ENCODE measurements at regions not wholly inside any gene's neighbourhood (a gene's known extent, or its start where the extent isn't known, plus 50 kb on each side); places are given as distances from the start of the nearest gene placed in this dataset.

DNA sequence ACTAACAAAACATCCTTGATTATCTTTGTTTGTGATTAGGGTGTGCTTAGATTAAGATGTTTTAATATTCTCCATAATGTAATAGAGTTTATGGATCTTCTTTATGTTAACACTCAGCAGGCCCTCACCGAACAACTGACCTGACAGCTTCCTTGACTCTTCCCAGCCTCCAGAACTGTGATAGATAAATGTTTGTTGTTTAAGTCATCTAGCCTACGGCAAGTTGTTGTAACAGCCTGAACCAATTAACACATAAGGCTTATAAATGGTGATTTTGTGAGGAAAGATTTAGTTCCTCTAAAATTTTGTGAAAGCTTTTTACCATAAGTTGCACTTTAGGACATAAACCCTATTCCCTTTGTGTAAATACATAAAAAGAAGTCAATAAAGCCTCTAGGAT lies 156.5 kb upstream of the DCN start:
- H3K9me3 Mint-ChIP-seq: peaks cover 0 to 2% (median 0%) of the 10 kb centered on the region in 7 donors
- H3K27me3 Mint-ChIP-seq: peaks cover 9 to 21% (median 10%) of the 10 kb centered on the region in 3 donors
- H3K4me3 Mint-ChIP-seq: no peak overlapping the region
- H3K36me3 Mint-ChIP-seq: no peaks in the 10 kb centered on the region
- no peak for ATAC-seq (ENCODE audit: low read depth in 2 of 2)
- DNase-seq: no peak
- no peak overlapping the region for H3K27ac Mint-ChIP-seq
- H3K4me1 Mint-ChIP-seq: no peaks in the 10 kb centered on the region

DNA sequence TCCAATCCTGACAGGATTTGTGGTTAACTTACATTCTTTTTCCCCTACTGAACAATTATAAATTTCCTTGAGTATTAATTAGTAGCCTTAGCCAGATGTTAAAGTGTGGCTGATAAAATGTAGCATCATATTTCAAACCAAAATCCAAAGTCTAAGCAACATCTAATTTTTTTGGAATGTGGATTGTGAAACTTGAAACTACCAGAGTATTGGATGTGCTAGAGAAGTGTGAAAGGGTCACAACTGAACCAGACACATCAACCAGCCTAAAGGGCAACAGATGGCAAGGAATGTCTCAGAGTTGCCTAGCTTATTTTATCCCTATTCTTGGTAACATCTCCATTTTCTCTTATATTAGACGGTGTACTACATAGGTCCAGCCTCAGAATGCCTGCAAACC lies 153.1 kb upstream of the DCN start:
- no peak overlapping the region for H3K27ac Mint-ChIP-seq

DNA sequence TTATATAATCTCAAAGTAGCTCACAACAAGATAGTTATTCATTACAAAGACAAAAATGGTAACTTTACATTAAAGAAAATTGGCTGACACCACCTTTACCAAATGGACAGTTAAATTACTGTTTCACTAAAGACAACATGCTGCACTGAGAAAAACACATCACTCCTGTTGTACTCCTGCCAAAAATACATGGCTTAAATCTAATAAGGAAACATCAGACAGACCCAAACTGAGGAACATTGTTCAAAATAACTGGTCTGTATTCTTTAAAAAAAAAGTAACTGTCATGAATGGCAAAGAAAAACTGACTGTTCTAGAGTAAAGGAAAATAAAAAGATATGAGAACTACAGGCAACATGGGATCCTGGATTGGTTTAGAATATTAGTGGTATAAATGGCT lies 151.3 kb upstream of the DCN start:
- Mint-ChIP-seq H3K9me3 (peaks cover 0 to 2% (median 0%) of the 10 kb centered on the region in 7 donors), H3K27ac (no peak overlapping the region), H3K36me3 (no peaks in the 10 kb centered on the region), H3K27me3 (peaks cover 2 to 8% (median 4%) of the 10 kb centered on the region in 3 donors), H3K4me3 (no peak overlapping the region), H3K4me1 (no peaks in the 10 kb centered on the region)
- DNase-seq (no peak), ATAC-seq (ENCODE audit: low read depth in 2 of 2) (no peak)

More for the DNA sequence above, 153.1 kb upstream of the DCN start:
- ATAC-seq (ENCODE audit: low read depth in 2 of 2): no peak
- Mint-ChIP-seq H3K4me3 (no peak overlapping the region), H3K4me1 (no peaks in the 10 kb centered on the region), H3K9me3 (peaks cover 0 to 2% (median 0%) of the 10 kb centered on the region in 7 donors), H3K27me3 (peaks cover 9 to 15% (median 10%) of the 10 kb centered on the region in 3 donors), H3K36me3 (no peaks in the 10 kb centered on the region)
- DNase-seq: no peak

DNA sequence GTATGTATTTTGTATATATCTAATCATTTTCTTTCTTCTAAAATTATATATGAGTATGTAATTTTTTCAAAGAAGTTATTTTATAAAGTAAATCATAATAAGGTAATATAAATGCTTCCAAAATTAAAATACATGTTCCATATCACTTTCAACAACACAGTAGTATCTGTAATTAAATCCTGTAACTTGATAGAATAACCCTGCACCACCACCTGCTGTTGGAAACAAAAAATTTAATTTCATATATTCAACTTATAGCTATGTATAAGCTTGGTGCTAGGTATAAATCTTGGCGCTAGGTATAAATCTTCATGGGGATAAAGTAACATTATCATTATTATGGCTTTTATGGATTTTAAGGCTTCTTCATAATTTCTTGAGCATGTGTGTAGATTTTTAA lies 149.7 kb upstream of the DCN start:
- no peaks in the 10 kb centered on the region for H3K36me3 Mint-ChIP-seq
- no peak overlapping the region for H3K27ac Mint-ChIP-seq
- H3K4me3 Mint-ChIP-seq: no peak overlapping the region
- H3K9me3 Mint-ChIP-seq: peaks cover 0 to 2% (median 0%) of the 10 kb centered on the region in 7 donors
- H3K4me1 Mint-ChIP-seq: no peaks in the 10 kb centered on the region
- DNase-seq: no peak
- no peak for ATAC-seq (ENCODE audit: low read depth in 2 of 2)
- peaks cover 0 to 7% (median 4%) of the 10 kb centered on the region in 3 donors for H3K27me3 Mint-ChIP-seq

DNA sequence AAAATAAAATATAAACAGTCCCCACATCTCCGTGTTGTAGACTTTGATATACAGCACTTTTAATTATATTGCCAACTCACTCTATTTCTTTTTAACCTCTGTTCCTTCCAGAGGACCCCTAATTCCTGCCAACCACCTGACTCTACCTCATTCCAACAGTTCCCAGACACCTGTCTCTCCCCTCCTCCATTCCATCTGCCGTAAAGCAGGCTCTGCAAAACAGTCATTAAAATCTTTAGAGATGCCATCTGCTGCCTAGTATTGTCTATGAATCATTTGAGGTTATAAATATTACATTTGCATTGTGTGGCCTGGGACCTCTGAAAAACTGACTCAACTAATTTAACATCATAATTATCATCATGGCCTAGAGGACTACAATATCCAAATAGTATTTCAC lies 148.8 kb upstream of the DCN start:
- no peak for DNase-seq
- no peak for ATAC-seq (ENCODE audit: low read depth in 2 of 2)
- no peaks in the 10 kb centered on the region for H3K36me3 Mint-ChIP-seq
- no peak overlapping the region for H3K4me3 Mint-ChIP-seq
- H3K27me3 Mint-ChIP-seq: peaks cover 0 to 7% (median 4%) of the 10 kb centered on the region in 3 donors
- peaks cover 0 to under 1% (median 0%) of the 10 kb centered on the region in 7 donors for H3K9me3 Mint-ChIP-seq
- no peak overlapping the region for H3K27ac Mint-ChIP-seq
- no peaks in the 10 kb centered on the region for H3K4me1 Mint-ChIP-seq

DNA sequence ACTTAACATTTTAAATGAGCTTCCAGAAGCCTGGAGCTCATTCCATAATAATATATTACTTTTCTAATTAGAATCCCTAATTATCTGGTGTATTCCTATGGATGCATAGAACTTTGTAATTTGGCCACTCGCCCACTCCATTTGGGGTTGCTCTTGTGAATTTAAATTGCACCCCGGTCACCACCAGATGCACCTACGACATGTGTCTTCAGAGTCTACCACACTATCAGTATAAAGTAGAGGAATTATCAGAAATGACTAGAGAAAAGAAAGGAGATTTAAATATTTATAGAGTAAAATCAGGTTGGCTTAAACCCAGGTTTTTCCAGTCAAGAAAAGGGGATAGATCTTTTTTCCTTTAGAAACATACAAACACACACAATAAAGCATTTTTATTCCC lies 145.8 kb upstream of the DCN start:
- no peak overlapping the region for H3K4me3 Mint-ChIP-seq
- no peaks in the 10 kb centered on the region for H3K9me3 Mint-ChIP-seq
- no peak overlapping the region for H3K27ac Mint-ChIP-seq
- no peaks in the 10 kb centered on the region for H3K4me1 Mint-ChIP-seq
- no peaks in the 10 kb centered on the region for H3K36me3 Mint-ChIP-seq
- no peak for ATAC-seq (ENCODE audit: low read depth in 2 of 2)
- no peak for DNase-seq
- no peaks in the 10 kb centered on the region for H3K27me3 Mint-ChIP-seq

DNA sequence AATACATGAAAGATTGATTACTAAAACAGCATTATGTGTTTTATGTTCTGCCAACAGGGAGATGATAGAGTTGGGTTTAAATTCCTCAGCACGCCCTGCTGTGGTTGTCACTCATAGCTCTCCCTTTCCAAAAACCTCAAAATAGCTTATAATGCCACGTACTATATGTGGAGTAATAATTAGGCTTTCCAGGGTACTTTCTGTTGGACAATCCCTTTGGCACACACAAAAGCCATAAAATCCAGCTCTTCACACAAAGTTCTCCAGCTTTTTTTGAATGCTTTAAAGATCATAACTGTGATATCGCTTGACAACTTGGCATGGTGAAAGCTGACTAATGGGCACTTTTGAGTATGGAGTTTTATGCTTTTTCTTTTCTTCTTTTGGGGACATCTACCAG lies 145.3 kb upstream of the DCN start:
- ATAC-seq (ENCODE audit: low read depth in 2 of 2): no peak
- H3K27ac Mint-ChIP-seq: no peak overlapping the region

DNA sequence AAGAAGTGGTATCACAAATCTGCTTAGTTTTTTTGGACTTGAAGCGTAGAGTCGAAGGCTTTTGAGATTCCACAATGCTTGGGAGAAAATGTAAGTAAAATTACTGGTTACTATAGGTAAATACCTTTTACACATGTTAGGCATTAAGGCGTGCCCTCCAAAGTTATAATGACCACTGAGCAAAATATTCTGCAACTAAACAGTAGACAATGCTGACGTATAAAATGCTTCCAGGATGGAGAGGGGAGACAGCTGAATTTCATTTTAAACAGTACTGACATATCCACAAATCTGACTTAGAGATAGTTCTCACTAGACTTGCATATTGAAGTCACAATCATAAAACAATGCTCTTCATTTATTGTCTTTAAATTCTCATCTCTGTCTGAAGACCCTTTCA lies 144.5 kb upstream of the DCN start:
- Mint-ChIP-seq H3K9me3 (no peaks in the 10 kb centered on the region), H3K4me3 (no peak overlapping the region), H3K27me3 (no peaks in the 10 kb centered on the region), H3K36me3 (no peaks in the 10 kb centered on the region), H3K4me1 (no peaks in the 10 kb centered on the region), H3K27ac (no peak overlapping the region)
- ATAC-seq (ENCODE audit: low read depth in 2 of 2) (no peak), DNase-seq (no peak)

More for the DNA sequence above, 145.3 kb upstream of the DCN start:
- Mint-ChIP-seq H3K4me1 (no peaks in the 10 kb centered on the region), H3K4me3 (no peak overlapping the region), H3K27me3 (no peaks in the 10 kb centered on the region), H3K36me3 (no peaks in the 10 kb centered on the region), H3K9me3 (no peaks in the 10 kb centered on the region)
- no peak for DNase-seq

DNA sequence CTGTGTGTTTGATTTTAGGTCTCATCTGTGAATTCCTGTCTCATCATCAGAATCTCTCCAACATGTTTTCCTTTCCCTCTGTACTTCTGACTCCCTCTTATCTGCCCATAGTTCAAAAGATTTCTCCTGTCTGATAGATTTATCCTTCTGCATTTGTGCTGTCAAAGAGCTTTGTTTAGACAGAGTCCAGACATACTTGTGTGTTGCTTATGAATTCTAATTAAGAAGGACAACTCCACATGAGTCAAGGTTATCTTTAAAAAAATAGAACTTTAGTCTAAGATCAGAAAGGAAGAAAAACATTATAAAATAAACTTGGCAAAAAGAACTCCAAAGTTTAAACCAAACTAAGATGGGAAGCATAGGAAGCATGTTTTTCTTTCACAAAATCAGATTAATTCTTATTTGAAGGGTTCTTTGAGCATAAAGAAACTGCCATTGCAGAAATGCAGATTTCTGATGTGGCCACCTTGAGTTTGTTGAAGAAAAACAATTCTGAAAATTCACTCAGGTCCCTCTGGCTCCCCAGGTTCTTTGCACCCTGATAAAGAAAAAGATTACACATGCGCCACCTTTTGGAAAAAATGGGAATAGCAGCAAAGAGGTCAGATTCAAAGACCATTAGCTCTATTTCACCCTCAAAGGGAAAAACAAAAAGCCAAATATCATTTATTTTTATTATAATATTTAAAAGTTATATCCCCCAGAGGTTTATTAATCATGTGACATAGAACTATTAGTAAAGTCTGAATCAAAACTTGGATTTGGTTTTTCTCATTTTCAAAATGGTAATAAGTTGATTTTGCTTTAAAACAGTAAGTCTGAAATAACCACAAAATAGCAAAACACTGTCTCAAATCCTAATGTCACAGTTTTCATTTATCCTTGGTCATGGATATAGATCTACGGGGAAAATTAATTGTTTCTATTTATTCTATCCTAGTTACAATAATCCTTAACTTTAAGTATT lies 143.7 kb upstream of the DCN start:
- no peak overlapping the region for H3K27ac Mint-ChIP-seq

DNA sequence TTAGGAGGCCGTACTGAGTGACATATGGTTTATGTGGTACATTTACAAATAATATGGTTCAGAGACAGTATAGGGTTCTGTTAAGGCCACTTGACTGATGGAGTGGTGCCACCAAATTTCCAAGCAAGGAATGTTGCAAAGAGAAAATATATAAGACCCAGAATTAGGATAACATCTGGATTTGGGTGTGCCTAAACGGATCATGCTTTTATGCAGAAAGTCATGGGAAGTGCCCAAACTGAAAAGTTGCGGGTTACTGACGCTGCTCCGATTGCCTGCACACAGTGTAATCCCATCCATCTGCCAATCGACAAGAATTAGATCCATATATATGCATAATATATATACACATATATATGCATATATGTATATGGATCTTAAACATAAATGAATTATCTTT lies 138.4 kb upstream of the DCN start:
- Mint-ChIP-seq H3K4me1 (no peaks in the 10 kb centered on the region), H3K27me3 (peaks cover 0 to 4% (median 0%) of the 10 kb centered on the region in 3 donors), H3K27ac (no peak overlapping the region), H3K9me3 (peaks cover 0 to 7% (median 0%) of the 10 kb centered on the region in 7 donors), H3K4me3 (no peak overlapping the region), H3K36me3 (no peaks in the 10 kb centered on the region)
- ATAC-seq (ENCODE audit: low read depth in 2 of 2): no peak
- DNase-seq: no peak

More for the DNA sequence above, 143.7 kb upstream of the DCN start:
- peak in 1 of 2 donors; percentile 39 for ATAC-seq (ENCODE audit: low read depth in 2 of 2)
- peak; percentile 13 for DNase-seq
- H3K27me3 Mint-ChIP-seq: no peaks in the 10 kb centered on the region
- H3K36me3 Mint-ChIP-seq: no peaks in the 10 kb centered on the region
- no peaks in the 10 kb centered on the region for H3K4me1 Mint-ChIP-seq
- H3K9me3 Mint-ChIP-seq: no peaks in the 10 kb centered on the region
- H3K4me3 Mint-ChIP-seq: no peak overlapping the region

DNA sequence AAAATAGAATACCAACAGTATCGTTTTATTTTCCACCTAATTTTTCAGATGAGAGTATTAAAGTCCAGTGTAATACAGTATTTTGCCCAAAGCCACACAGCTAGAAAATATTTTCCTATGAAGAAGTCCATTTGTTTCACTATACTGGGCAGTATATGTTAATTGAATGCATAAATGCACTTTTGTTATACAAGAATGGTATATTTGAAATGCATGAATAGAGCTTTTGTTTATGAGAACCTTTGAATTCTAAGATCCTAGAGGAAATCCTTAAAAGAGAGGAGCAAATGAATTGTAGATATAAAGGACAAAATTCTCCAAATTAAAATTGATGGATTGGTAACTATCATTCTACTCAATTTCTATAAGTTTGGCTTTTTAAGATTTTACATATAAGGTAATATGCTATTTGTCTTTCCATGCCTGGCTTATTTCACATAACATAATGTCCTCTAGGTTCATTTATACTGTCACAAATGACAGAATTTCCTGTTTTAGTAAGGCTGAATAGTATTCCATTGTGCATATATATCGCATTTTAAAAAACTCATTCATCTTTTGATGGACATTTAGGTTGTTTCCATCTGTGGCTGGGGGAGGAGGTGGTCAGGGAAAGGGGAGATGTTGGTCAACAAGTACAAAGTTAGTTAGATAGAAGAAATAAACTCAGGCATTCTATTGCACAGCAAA lies 136.6 kb upstream of the DCN start:
- peaks cover 0 to 5% (median 4%) of the 10 kb centered on the region in 3 donors for H3K27me3 Mint-ChIP-seq
- ATAC-seq (ENCODE audit: low read depth in 2 of 2) (no peak), DNase-seq (no peak)
- H3K4me1 Mint-ChIP-seq: no peaks in the 10 kb centered on the region
- no peak overlapping the region for H3K4me3 Mint-ChIP-seq
- H3K9me3 Mint-ChIP-seq: peaks cover 0 to 7% (median 3%) of the 10 kb centered on the region in 7 donors
- no peak overlapping the region for H3K27ac Mint-ChIP-seq
- H3K36me3 Mint-ChIP-seq: no peaks in the 10 kb centered on the region

DNA sequence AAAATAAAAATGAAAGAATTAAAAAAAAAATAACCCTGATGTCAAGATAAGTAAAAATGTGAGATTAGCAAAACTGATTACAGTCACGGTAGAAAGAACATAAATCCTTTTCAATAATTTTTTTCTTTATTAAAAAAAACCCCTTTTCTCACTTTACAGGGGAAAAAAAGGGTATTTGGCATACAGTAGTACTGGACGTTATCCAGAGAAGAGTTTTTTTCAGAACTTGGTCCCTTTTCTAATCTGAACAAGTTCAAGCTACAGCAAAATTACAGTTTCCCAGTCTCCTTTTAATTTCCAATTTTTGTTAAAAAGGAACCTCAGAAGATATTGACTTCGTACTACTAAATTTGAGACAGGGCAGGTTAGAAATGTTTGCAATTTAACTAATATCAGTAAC lies 134.7 kb upstream of the DCN start:
- no peaks in the 10 kb centered on the region for H3K36me3 Mint-ChIP-seq
- ATAC-seq (ENCODE audit: low read depth in 2 of 2): no peak
- H3K27ac Mint-ChIP-seq: no peak overlapping the region
- no peak overlapping the region for H3K4me3 Mint-ChIP-seq
- H3K9me3 Mint-ChIP-seq: peaks cover 0 to 7% (median 3%) of the 10 kb centered on the region in 7 donors
- DNase-seq: no peak
- H3K27me3 Mint-ChIP-seq: peaks cover 4 to 6% (median 5%) of the 10 kb centered on the region in 3 donors
- H3K4me1 Mint-ChIP-seq: no peaks in the 10 kb centered on the region

DNA sequence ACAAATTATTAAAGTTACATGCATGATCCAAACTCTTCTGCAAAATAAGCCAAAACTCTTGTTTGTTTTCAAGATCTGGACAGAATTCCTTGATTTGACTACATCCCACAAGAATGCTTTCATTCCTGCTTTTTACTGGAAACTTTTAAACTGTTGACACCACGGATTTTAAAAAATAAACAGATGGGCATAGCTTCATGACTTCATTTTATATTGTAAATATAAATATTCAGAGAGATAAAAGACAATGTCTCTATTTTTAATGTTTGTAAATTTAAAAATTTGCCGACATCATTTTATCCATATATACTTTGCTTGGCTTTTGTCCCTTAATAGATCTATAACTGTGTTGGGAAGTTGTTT lies 134.3 kb upstream of the DCN start:
- DNase-seq (no peak), ATAC-seq (ENCODE audit: low read depth in 2 of 2) (no peak)
- H3K4me3 Mint-ChIP-seq: no peak overlapping the region
- no peaks in the 10 kb centered on the region for H3K4me1 Mint-ChIP-seq
- no peaks in the 10 kb centered on the region for H3K36me3 Mint-ChIP-seq
- H3K9me3 Mint-ChIP-seq: peaks cover 0 to 7% (median 3%) of the 10 kb centered on the region in 7 donors
- H3K27ac Mint-ChIP-seq: no peak overlapping the region
- peaks cover 4 to 6% (median 5%) of the 10 kb centered on the region in 3 donors for H3K27me3 Mint-ChIP-seq
